ENCODE measurements at regions not wholly inside any gene's neighbourhood (a gene's known extent, or its start where the extent isn't known, plus 50 kb on each side); places are given as distances from the start of the nearest gene placed in this dataset.
"Not testable (repeated sequence)": the region's sequence is repeated elsewhere in the genome, so short reads cannot be mapped to it uniquely, and the experiment has no call there.

GRCh38 chr21:31819692-31820091 is 53.1 kb upstream of the HUNK start:
- DNase-seq = not testable (repeated sequence)

GRCh38 chr21:31814356-31814755 is 58.5 kb upstream of the HUNK start:
- DNase-seq = not testable (repeated sequence)

DNA sequence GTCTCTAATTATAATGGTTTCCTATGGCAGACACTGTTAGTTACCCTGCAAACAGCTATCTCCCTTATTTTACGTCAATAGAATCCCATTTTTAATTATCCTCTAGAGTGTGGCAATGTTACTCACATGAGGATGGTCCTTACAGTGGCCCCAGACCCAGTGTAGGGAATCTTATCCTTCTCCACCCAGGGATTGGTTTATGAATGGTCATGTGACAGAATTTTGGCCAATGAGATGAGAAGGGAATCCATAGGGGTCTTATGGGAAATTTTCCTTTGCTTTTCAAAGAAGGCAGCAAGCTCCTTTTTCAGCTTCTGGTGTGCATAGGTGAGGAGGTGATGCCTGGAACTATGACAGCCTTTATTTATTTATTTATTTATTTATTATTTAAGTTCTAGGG is 59.0 kb upstream of the HUNK start:
- no peak for DNase-seq

- no peak for DNase-seq
These were observed 68.8 kb upstream of the HUNK start for GRCh38 chr21:31804008-31804394.

- peak; percentile 31 for DNase-seq
These were observed 69.5 kb upstream of the HUNK start for GRCh38 chr21:31803039-31804007.

DNA sequence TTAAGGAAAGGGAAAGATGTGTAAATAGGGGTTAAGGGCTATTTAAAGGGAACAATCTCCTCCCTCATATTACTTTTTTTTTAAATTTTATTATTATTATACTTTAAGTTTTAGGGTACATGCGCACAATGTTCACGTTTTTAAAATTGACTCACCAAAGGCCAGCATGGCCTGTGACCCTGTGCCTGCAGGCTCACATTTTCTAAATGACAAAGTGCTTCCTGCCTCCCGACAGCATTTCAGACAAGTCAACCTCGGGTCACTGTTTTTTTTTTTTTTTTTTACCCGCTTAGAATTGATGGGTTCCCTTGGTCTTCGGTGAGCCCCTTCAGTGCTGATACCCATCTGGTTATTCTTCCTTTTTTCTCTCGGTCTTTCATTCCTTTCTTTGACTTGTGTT is 70.4 kb upstream of the SCAF4 start:
- DNase-seq = no peak

GRCh38 chr21:31801551-31802219 is 69.8 kb upstream of the SCAF4 start:
- DNase-seq = no peak

DNA sequence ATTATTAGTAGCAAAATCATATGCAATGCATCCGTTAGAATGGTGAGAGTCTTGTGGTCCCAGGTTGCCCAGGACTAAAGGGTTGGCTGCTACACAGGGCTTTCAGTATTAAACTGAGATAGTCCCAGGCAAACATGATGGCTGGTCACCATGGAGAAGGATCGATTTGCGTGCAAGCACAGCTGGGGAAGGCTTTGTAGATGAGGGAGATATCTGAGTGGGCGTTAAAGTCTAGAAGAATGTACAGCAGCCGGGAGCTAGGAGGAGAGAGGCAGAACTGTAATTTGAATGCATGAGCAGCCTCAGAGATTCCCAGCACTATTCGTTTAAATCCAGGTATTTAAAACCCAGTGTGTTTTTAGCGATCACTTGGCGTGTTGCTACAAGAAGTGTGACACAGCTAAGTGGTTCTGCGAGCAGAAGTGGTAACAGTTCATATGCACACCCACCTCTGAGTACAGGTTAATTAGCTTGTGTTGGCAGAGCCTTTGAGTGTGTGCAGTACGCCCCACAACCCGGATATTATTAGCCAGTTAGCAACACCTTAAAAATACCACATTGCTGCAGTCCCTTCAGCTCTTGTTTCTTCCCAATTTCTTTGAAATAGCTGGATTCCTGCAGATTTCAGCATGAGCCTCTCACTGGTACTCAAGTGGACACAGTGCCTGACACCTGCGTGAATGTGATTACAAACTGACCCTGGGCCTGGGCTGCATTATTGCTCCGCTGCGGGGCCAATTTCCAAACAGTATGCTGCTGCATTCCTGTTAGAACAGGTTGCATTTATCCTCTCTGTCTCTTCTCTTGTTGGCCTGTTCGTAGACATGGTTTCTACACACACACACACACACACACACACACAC is 67.2 kb upstream of the SCAF4 start:
- peak; percentile 59 for DNase-seq

- no peak for DNase-seq
These were observed 64.1 kb upstream of the SCAF4 start for GRCh38 chr21:31795992-31796391.

GRCh38 chr21:31790420-31790819 is 58.5 kb upstream of the SCAF4 start:
- DNase-seq = not testable (repeated sequence)

DNA sequence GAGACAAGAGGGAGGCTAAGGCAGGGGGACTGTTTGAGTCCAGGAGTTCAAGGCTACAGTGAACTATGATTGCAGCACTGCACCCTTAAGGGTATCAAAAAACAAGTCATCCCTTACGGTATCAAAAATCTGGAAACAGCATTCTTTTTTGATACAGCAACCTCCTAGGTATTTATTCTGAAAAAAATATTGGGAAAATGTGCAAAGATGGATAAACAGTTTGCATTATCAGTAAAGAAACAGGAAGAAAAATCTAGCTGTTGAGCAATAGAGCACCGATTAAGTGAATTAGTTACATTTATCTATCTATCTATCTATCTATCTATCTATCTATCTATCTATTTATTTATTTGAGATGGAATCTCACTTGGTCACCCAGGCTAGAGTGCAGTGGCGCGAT is 56.7 kb upstream of the SCAF4 start:
- no peak for DNase-seq

DNA sequence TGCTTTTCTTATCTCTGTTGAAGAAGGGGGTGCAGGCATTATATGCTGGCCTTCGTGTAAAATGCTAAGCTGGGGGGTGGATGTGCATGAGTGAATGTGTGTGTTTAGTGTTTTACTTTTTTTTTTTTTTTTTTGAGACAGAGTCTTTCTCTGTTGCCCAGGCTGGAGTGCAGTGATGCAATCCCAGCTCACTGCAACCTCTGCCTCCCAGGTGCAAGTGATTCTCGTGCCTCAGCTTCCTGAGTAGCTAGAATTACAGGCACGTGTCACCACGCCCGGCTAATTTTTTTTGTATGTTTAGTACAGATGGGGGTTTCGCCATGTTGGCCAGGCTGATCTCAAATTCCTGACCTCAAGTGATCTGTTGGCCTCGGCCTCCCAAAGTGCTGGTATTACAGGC is 55.8 kb upstream of the SCAF4 start:
- not testable (repeated sequence) for DNase-seq

DNA sequence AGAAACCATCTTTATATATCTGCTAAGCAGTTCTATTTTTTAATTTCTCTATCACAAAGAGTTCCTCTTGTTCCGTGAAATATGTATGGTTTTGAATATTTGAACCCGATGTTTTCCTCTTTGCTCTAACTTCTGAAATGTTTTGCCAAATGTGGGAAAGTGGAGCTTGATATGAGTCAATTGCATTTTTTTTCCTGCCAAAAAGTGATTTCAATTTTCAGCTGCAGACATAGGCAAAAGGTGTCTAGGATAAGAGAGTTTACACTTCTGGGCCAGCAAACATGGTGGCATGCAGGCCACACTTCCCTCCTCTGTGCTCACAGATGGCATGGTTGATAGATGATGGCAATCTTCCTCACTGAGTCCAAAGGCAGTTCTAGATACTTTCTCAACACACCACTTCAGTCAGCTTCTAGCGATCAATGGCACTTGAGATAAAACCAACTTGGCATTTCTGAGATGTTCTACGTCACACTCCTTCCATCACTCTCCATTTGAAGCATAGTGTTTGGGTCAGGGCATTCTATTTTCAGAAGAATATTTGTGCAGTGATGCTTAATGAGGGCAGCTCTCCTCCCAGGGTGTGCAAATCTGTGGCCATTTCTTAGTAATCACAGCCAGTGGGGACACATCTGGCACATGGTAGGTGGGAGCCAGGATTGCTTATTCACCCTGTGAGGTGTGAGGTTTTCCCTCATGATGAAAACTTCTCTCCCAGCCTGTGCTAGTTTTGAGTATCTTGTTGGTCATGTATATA is 54.4 kb upstream of the SCAF4 start:
- no peak for DNase-seq

DNA sequence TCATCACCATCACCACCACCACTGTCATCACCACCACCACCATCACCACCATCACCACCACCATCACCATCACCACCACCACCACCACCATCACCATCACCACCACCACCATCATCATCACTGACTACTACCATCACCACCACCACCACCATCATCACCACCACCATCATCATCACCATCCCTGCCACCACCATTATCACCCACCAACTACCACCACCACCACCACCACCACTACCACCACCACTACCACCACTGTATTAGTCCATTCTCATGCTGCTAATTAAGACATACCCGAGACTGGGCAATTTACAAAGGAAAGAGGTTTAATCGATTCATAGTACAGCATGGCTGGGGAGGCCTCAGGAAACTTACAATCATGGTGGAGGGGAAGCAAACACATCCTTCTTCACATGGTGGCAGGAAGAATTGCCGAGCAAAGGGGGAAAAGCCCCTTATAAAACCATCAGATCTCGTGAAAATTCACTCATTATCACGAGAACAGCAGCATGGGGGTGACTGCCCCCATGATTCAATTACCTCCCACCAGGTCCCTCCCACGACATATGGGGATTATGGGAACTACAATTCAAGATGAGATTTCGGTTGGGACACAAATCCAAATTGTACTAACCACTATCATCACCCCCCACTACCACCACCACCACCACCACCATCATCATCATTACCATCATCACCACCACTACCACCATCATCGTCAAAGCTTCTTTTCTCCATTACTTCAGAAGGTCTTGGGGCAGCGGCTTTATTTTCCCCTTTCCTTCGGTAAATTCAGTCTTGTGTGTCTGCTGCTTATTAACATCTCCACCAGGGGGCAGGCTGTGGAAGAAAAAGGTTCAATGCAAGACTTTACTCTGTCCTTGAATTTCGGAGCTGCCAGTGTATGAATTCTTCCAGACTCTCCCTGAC is 53.6 kb upstream of the SCAF4 start:
- peak; percentile 72 for DNase-seq

- DNase-seq = peak; percentile 86
These were observed 49.8 kb upstream of the SCAF4 start for GRCh38 chr21:31781737-31782136.

Data from NCI-H345 (cell line).